LNCAP (cell line): ENCODE measurements at regions not wholly inside any gene's neighbourhood (a gene's known extent, or its start where the extent isn't known, plus 50 kb on each side); places are given as distances from the start of the nearest gene placed in this dataset.

Experiments
- TF ChIP-seq, protein P1 (sequence below): fragments of 450-650 bp; IDR thresholded peaks from 2 replicates; pipeline ENCODE4 v1.5.1; 2017; ENCODE audit warnings: mild to moderate bottlenecking

GRCh38 chr10:61024151-61024855, 80.3 kb upstream of the RHOBTB1 start:
- TF ChIP-seq, protein P1, sequence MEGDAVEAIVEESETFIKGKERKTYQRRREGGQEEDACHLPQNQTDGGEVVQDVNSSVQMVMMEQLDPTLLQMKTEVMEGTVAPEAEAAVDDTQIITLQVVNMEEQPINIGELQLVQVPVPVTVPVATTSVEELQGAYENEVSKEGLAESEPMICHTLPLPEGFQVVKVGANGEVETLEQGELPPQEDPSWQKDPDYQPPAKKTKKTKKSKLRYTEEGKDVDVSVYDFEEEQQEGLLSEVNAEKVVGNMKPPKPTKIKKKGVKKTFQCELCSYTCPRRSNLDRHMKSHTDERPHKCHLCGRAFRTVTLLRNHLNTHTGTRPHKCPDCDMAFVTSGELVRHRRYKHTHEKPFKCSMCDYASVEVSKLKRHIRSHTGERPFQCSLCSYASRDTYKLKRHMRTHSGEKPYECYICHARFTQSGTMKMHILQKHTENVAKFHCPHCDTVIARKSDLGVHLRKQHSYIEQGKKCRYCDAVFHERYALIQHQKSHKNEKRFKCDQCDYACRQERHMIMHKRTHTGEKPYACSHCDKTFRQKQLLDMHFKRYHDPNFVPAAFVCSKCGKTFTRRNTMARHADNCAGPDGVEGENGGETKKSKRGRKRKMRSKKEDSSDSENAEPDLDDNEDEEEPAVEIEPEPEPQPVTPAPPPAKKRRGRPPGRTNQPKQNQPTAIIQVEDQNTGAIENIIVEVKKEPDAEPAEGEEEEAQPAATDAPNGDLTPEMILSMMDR: no peak

- TF ChIP-seq, protein P1: no peak
These were observed 79.1 kb upstream of the RHOBTB1 start for GRCh38 chr10:61023053-61023452.

DNA sequence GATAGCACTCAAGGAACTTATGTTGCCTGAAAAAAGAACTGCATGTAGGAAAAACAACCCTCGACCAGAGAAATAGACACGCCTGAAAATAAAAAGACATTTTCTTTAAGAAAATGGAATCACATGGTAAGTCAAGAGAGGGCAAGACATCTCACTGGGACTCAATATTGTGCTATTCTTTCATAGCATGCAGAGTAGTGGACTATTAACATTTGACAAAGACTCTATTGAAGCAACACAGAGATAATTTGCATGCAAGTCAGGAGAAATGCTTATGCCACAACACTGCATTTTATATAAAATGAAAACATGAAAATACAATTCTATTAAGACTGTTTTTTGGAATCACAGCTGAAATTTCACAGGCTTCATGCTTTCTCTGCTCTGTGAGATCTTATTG, 77.9 kb upstream of the RHOBTB1 start:
- TF ChIP-seq, protein P1: no peak

GRCh38 chr10:61020420-61021158, 76.6 kb upstream of the RHOBTB1 start:
- TF ChIP-seq, protein P1: no peak

DNA sequence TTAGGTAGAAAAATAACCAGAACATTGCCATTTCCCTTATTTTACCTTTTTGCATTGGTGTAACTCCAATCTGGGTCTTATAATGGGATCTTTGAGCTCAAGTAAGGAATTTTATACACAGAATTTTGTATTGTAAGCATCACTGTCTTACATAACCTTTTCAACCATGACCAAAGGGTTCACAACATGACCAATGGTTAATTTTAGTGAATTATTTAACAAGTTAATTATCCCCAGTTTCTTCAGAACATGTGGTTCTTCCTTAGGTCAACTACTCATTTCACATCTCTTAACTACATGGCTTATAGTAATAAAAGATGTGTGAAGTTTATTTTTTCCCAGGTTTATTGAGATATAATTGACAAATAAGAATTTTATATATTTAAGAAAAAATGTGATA, 74.2 kb upstream of the RHOBTB1 start:
- TF ChIP-seq, protein P1: no peak

GRCh38 chr10:61016630-61017029, 72.6 kb upstream of the RHOBTB1 start:
- TF ChIP-seq, protein P1: no peak

DNA sequence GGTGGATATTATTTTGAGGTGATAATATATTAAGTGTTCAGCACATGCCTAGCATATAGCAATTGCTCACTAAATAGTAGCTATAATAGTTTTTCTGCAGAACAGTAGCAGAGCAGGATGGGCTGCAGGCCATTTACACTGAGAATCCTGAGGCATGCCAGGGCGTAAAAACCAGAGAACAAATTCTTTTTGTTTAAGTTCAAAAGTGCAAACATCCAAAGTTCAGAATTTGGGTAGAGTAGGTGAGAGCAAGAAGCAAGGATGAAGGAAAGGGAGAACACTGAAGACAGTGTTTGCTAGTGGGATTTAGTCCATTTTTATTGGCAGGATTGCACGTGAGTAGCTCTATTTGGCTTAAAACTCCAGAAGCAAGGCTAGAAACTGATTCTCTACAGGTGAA, 72.0 kb upstream of the RHOBTB1 start:
- TF ChIP-seq, protein P1: no peak
